IMR-90 (cell line): ENCODE measurements at regions not wholly inside any gene's neighbourhood (a gene's known extent, or its start where the extent isn't known, plus 50 kb on each side); places are given as distances from the start of the nearest gene placed in this dataset.

Experiments used
- ATAC-seq: fragments of 200-7000 bp; cut with Tn5 transposase; 2 replicates; pipeline ENCODE4 v1.9.1; 2020; ENCODE audit warnings: low read depth, mild to moderate bottlenecking, moderate library complexity
- BruUV-seq: library from RNA; stranded (reverse); fragments of 400-500 nt; replicated peaks from 2 replicates; lab custom pipeline; 2021; lab: Mats Ljungman, UMichigan
- CTCF ChIA-PET: fragments of 300-600 bp; formaldehyde crosslinking; extraction: SDS; loops from one replicate; lab custom pipeline; 2021; ENCODE audit warnings: antibody characterized with exemption; lab: Yijun Ruan, JAX
- POLR2A ChIA-PET: fragments of 300-600 bp; sonication (Branson Sonifier 250); formaldehyde crosslinking; loops from one replicate; lab custom pipeline; 2022; ENCODE audit warnings: antibody characterized with exemption; ENCODE audit not compliant: unreplicated experiment; lab: Charles Lee
- DNase-seq: peaks from one replicate; pipeline ENCODE4 v3.0.0; 2013
- H2AFZ ChIP-seq: replicated peaks from 2 replicates; pipeline ENCODE3; 2013; ENCODE audit warnings: low read length, mild to moderate bottlenecking; ENCODE audit not compliant: poor library complexity
- H2AK5ac ChIP-seq: 2 replicates; pipeline ENCODE4 v1.6.1; 2013; ENCODE audit warnings: low read depth, low read length, inconsistent platforms
- H2AK9ac ChIP-seq: replicated peaks from 2 replicates; pipeline ENCODE3; 2013; ENCODE audit warnings: mild to moderate bottlenecking, low read depth, low read length, moderate library complexity; ENCODE audit not compliant: poor library complexity
- H2BK120ac ChIP-seq: 2 replicates; pipeline ENCODE4 v1.6.1; 2013; ENCODE audit warnings: low read depth, low read length, inconsistent platforms
- H2BK15ac ChIP-seq: 3 replicates; pipeline ENCODE4 v1.6.1; 2013; ENCODE audit warnings: low read depth, low read length, inconsistent platforms
- H2BK20ac ChIP-seq: 2 replicates; pipeline ENCODE4 v1.6.1; 2013; ENCODE audit warnings: low read depth, mild to moderate bottlenecking, inconsistent platforms, low read length, moderate library complexity
- H2BK5ac ChIP-seq: 2 replicates; pipeline ENCODE4 v1.6.1; 2013; ENCODE audit warnings: mild to moderate bottlenecking, low read depth, low read length, inconsistent platforms; ENCODE audit not compliant: poor library complexity, severe bottlenecking
- H3K14ac ChIP-seq: replicated peaks from 2 replicates; pipeline ENCODE4 v1.6.1; 2013; ENCODE audit warnings: low read depth, low read length, inconsistent platforms
- H3K18ac ChIP-seq: 2 replicates; pipeline ENCODE4 v1.6.1; 2013; ENCODE audit warnings: low read depth, low read length, control low read depth
- H3K23ac ChIP-seq: 2 replicates; pipeline ENCODE4 v1.6.1; 2013; ENCODE audit warnings: low read depth, low read length, inconsistent platforms
- H3K27ac ChIP-seq: 2 replicates; pipeline ENCODE4 v1.5.1; 2013; ENCODE audit warnings: mild to moderate bottlenecking, control low read depth, low read length; ENCODE audit not compliant: insufficient read depth
- H3K27me3 ChIP-seq: 2 replicates; pipeline ENCODE4 v1.6.1; 2013; ENCODE audit warnings: low read length; ENCODE audit not compliant: control insufficient read depth, insufficient read depth
- H3K36me3 ChIP-seq: 2 replicates; pipeline ENCODE4 v1.6.1; 2013; ENCODE audit warnings: low read length, mixed read lengths; ENCODE audit not compliant: control insufficient read depth, insufficient read depth
- H3K4ac ChIP-seq: 2 replicates; pipeline ENCODE4 v1.6.1; 2013; ENCODE audit warnings: low read depth, low read length, inconsistent platforms
- H3K4me1 ChIP-seq: 2 replicates; pipeline ENCODE4 v1.6.1; 2013; ENCODE audit warnings: low read length, mixed read lengths; ENCODE audit not compliant: control insufficient read depth, insufficient read depth
- H3K4me2 ChIP-seq: 2 replicates; pipeline ENCODE4 v1.6.1; 2013; ENCODE audit warnings: low read depth, mild to moderate bottlenecking, control low read depth, low read length, moderate library complexity
- H3K4me3 ChIP-seq: 2 replicates; pipeline ENCODE4 v1.5.1; 2013; ENCODE audit warnings: low read depth, mild to moderate bottlenecking, control low read depth, low read length, moderate library complexity; ENCODE audit not compliant: insufficient read depth
- H3K56ac ChIP-seq: 2 replicates; pipeline ENCODE4 v1.6.1; 2013; ENCODE audit warnings: low read length, inconsistent platforms; ENCODE audit not compliant: insufficient read depth; ENCODE audit errors: extremely low read depth
- H3K79me1 ChIP-seq, 2 experiments: 2 replicates each; pipeline ENCODE4 v1.6.1; 2013; ENCODE audit warnings: low read length in 2 of 2, inconsistent platforms in 1 of 2, low read depth in 1 of 2
- H3K9ac ChIP-seq: 2 replicates; pipeline ENCODE4 v1.6.1; 2013; ENCODE audit warnings: low read depth, low read length, control low read depth
- H3K9me1 ChIP-seq: 2 replicates; pipeline ENCODE4 v1.6.1; 2013; ENCODE audit warnings: low read length, inconsistent platforms; ENCODE audit not compliant: insufficient read depth
- H3K9me3 ChIP-seq: 2 replicates; pipeline ENCODE4 v1.6.1; 2013; ENCODE audit warnings: low read length; ENCODE audit not compliant: control insufficient read depth, insufficient read depth
- H4K20me1 ChIP-seq: 2 replicates; pipeline ENCODE4 v1.6.1; 2013; ENCODE audit warnings: low read length, inconsistent platforms; ENCODE audit not compliant: insufficient read depth
- H4K5ac ChIP-seq: 2 replicates; pipeline ENCODE4 v1.6.1; 2013; ENCODE audit warnings: mild to moderate bottlenecking, low read depth, low read length, control low read depth
- H4K8ac ChIP-seq, 2 experiments: 2 replicates each; pipeline ENCODE4 v1.6.1; 2013; ENCODE audit warnings: low read depth in 2 of 2, low read length in 2 of 2, control low read depth in 1 of 2, inconsistent platforms in 1 of 2
- H4K91ac ChIP-seq: 2 replicates; pipeline ENCODE4 v1.6.1; 2013; ENCODE audit warnings: low read depth, low read length, inconsistent platforms; ENCODE audit not compliant: insufficient read depth
- BHLHE40 ChIP-seq: fragments of 150-350 bp; IDR thresholded peaks from 2 replicates; pipeline ENCODE4 v1.6.1; 2016; ENCODE audit warnings: mild to moderate bottlenecking, low read depth, low read length
- CEBPB ChIP-seq: IDR thresholded peaks from 2 replicates; pipeline ENCODE4 v1.6.1; 2012; ENCODE audit warnings: low read depth, low read length, improper control_type of control experiment
- CHD1 ChIP-seq: IDR thresholded peaks from 2 replicates; pipeline ENCODE4 v1.6.1; 2012; ENCODE audit warnings: low read depth, low read length, improper control_type of control experiment
- FOS ChIP-seq: fragments of 150-350 bp; IDR thresholded peaks from 2 replicates; pipeline ENCODE4 v1.6.1; 2016; ENCODE audit warnings: low read depth, low read length
- MAZ ChIP-seq: IDR thresholded peaks from 2 replicates; pipeline ENCODE4 v1.6.1; 2012; ENCODE audit warnings: low read depth, mild to moderate bottlenecking, low read length, improper control_type of control experiment, moderate library complexity, borderline replicate concordance
- NFE2L2 ChIP-seq: fragments of 150-350 bp; IDR thresholded peaks from 2 replicates; pipeline ENCODE4 v1.6.1; 2016; ENCODE audit warnings: low read depth, mild to moderate bottlenecking, low read length
- RAD21 ChIP-seq: IDR thresholded peaks from 2 replicates; pipeline ENCODE4 v1.6.1; 2012; ENCODE audit warnings: low read length, improper control_type of control experiment
- RFX5 ChIP-seq: IDR thresholded peaks from 2 replicates; pipeline ENCODE4 v1.8.0; 2012; ENCODE audit warnings: low read depth, mild to moderate bottlenecking, low read length, moderate library complexity
- SMC3 ChIP-seq: fragments of 150-350 bp; IDR thresholded peaks from 2 replicates; pipeline ENCODE4 v1.6.1; 2016; ENCODE audit warnings: low read depth, mild to moderate bottlenecking, antibody characterized with exemption, low read length, moderate library complexity
- WGBS, 2 experiments: methylation state at CpG; one replicate each; pipeline versions ENCODE4 v1.1.5 to v1.1.7; 2013; ENCODE audit warnings: missing lambda C conversion rate in 2 of 2; ENCODE audit not compliant: insufficient read length in 1 of 2; ENCODE audit errors: extremely low coverage in 2 of 2; 5-methylcytosine and 5-hydroxymethylcytosine counted together
- dilution Hi-C: fragments of 300-500 bp; cut with HindIII; formaldehyde crosslinking; loops from one replicate; pipeline ENCODE4 v1.14.3; 2018; ENCODE audit warnings: low sequenced_read_pairs; ENCODE audit not compliant: unreplicated experiment
- in situ Hi-C: fragments of 300-500 bp; cut with MboI; formaldehyde crosslinking; loops from 3 replicates; pipeline ENCODE4 v1.14.3; 2019; ENCODE audit warnings: low sequenced_read_pairs, inconsistent platforms, mixed read lengths
- intact Hi-C: fragments of 100-400 bp; cut with micrococcal nuclease; formaldehyde crosslinking; loops from 2 replicates; pipeline ENCODE4 v1.10.0; 2022
- TF ChIP-seq, protein P1 (sequence below): conservative IDR thresholded peaks from 2 replicates; pipeline ENCODE4 v1.5.1; 2012; ENCODE audit warnings: mild to moderate bottlenecking, low read depth, low read length, improper control_type of control experiment
- TF ChIP-seq, protein P2 (sequence below): fragments of 150-350 bp; IDR thresholded peaks from 2 replicates; pipeline ENCODE4 v1.6.1; 2016; ENCODE audit warnings: low read depth, mild to moderate bottlenecking, low read length, moderate library complexity, borderline replicate concordance
- TF ChIP-seq, protein P3 (sequence below): fragments of 150-350 bp; IDR thresholded peaks from 2 replicates; pipeline ENCODE4 v1.6.1; 2017; ENCODE audit warnings: mild to moderate bottlenecking, antibody characterized with exemption, low read length, low read depth

DNA sequence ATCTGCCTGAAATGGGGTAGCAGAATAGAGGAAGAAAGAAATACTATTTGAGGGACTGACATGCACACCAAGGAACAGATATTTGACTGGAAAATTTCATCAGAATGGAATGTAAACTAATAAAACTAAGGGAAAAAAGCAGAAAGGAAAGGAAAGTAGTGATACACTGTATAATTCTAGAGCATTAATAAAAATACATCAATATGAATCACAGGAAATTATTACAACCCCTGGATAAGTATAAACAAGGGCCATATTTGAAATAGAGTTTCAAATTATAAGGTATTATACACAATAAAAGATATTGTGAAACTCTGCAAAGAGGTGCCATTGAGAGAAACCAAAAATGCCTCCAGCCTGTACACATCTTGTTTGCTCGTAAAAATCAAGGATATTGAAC is 149.6 kb downstream of the ICOS start:
- no CpG with 5 or more reads among the region's 1 CpG for WGBS, 2 experiments
- Histone ChIP-seq H3K27me3 (peaks cover 9% of the 10 kb centered on the region), H3K4me1 (peaks cover 2% of the 10 kb centered on the region; the same call in 1 of the 2 replicates), H2AK5ac (no peak overlapping the region), H3K36me3 (no peaks in the 10 kb centered on the region), H3K56ac (no peak overlapping the region), H4K20me1 (no peaks in the 10 kb centered on the region), H2BK15ac (no peak overlapping the region), H3K9ac (no peak overlapping the region), H3K9me3 (no peaks in the 10 kb centered on the region), H2BK120ac (no peak overlapping the region), H2AFZ (no peak overlapping the region), H4K91ac (no peak overlapping the region), H3K4me2 (no peak overlapping the region), H2AK9ac (no peak overlapping the region), H4K8ac (no peak overlapping the region), H3K14ac (no peak overlapping the region), H2BK20ac (no peak overlapping the region), H3K4ac (no peak overlapping the region), H3K27ac (no peak overlapping the region), H2BK5ac (no peak overlapping the region), H3K4me3 (no peak overlapping the region), H3K9me1 (no peaks in the 10 kb centered on the region), H3K79me1 (no peaks in the 10 kb centered on the region), H3K18ac (no peak overlapping the region), H3K23ac (no peak overlapping the region), H4K5ac (no peak overlapping the region)
- DNase-seq (no peak), ATAC-seq (no peak)
- ChIA-PET POLR2A (no interaction called here), CTCF (no interaction called here)
- TF ChIP-seq BHLHE40 (no peak), MAZ (no peak), CEBPB (no peak), RFX5 (no peak), SMC3 (no peak), RAD21 (no peak), CHD1 (no peak), NFE2L2 (no peak), FOS (no peak)
- TF ChIP-seq, protein P1, sequence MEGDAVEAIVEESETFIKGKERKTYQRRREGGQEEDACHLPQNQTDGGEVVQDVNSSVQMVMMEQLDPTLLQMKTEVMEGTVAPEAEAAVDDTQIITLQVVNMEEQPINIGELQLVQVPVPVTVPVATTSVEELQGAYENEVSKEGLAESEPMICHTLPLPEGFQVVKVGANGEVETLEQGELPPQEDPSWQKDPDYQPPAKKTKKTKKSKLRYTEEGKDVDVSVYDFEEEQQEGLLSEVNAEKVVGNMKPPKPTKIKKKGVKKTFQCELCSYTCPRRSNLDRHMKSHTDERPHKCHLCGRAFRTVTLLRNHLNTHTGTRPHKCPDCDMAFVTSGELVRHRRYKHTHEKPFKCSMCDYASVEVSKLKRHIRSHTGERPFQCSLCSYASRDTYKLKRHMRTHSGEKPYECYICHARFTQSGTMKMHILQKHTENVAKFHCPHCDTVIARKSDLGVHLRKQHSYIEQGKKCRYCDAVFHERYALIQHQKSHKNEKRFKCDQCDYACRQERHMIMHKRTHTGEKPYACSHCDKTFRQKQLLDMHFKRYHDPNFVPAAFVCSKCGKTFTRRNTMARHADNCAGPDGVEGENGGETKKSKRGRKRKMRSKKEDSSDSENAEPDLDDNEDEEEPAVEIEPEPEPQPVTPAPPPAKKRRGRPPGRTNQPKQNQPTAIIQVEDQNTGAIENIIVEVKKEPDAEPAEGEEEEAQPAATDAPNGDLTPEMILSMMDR, result no peak
- TF ChIP-seq, protein P2, sequence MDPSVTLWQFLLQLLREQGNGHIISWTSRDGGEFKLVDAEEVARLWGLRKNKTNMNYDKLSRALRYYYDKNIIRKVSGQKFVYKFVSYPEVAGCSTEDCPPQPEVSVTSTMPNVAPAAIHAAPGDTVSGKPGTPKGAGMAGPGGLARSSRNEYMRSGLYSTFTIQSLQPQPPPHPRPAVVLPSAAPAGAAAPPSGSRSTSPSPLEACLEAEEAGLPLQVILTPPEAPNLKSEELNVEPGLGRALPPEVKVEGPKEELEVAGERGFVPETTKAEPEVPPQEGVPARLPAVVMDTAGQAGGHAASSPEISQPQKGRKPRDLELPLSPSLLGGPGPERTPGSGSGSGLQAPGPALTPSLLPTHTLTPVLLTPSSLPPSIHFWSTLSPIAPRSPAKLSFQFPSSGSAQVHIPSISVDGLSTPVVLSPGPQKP, result no peak
- TF ChIP-seq, protein P3, sequence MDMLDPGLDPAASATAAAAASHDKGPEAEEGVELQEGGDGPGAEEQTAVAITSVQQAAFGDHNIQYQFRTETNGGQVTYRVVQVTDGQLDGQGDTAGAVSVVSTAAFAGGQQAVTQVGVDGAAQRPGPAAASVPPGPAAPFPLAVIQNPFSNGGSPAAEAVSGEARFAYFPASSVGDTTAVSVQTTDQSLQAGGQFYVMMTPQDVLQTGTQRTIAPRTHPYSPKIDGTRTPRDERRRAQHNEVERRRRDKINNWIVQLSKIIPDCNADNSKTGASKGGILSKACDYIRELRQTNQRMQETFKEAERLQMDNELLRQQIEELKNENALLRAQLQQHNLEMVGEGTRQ, result no peak
- dilution Hi-C loops (no loop called here), in situ Hi-C loops (no loop called here), intact Hi-C loops (no loop called here)
- BruUV-seq, result no TSS peak
